GM13977 (cell line): ENCODE measurements at regions not wholly inside any gene's neighbourhood (a gene's known extent, or its start where the extent isn't known, plus 50 kb on each side); places are given as distances from the start of the nearest gene placed in this dataset.

ENCODE experiments used
- DNase-seq: peaks from one replicate; pipeline ENCODE4 v3.0.0; 2012; ENCODE audit warnings: low spot score
- CTCF ChIP-seq: IDR thresholded peaks from 2 replicates; pipeline ENCODE4 v1.5.1; 2012; ENCODE audit warnings: mild to moderate bottlenecking, control low read depth; ENCODE audit not compliant: insufficient read depth; ENCODE audit errors: extremely low read depth, missing control alignments
- in situ Hi-C: fragments of 300-500 bp; cut with MboI; formaldehyde crosslinking; loops from one replicate; pipeline ENCODE4 v1.12.0; 2022; ENCODE audit warnings: low sequenced_read_pairs, low pct_unique_long_range_greater_than_20kb, mixed read lengths, inconsistent platforms; ENCODE audit not compliant: unreplicated experiment

GRCh38 chr13:50588491-50589130, 254.9 kb downstream of the DLEU7 start:
- in situ Hi-C loops = no loop called here

GRCh38 chr13:50589139-50589538, 254.4 kb downstream of the DLEU7 start:
- in situ Hi-C loops = no loop called here
- no peak for DNase-seq
- no peak for TF ChIP-seq CTCF

More at GRCh38 chr13:50588491-50589130, 254.9 kb downstream of the DLEU7 start:
- no peak for DNase-seq
- TF ChIP-seq CTCF = no peak

- DNase-seq = no peak
- in situ Hi-C loops = no loop called here
- TF ChIP-seq CTCF = no peak
These were observed 253.8 kb downstream of the DLEU7 start for GRCh38 chr13:50589651-50590054.

- no peak for DNase-seq
- in situ Hi-C loops = no loop called here
- no peak for TF ChIP-seq CTCF
These were observed 250.9 kb downstream of the DLEU7 start for GRCh38 chr13:50592412-50593155.

- in situ Hi-C loops = no loop called here
- TF ChIP-seq CTCF = no peak
- no peak for DNase-seq
These were observed 250.3 kb downstream of the DLEU7 start for GRCh38 chr13:50593207-50593606.

GRCh38 chr13:50594276-50595051, 249.0 kb downstream of the DLEU7 start:
- peak; percentile 27 for TF ChIP-seq CTCF

More at GRCh38 chr13:50594276-50595051, 249.0 kb downstream of the DLEU7 start:
- in situ Hi-C loops = no loop called here
- DNase-seq = peak; percentile 70
